GM19035 (cell line): ENCODE measurements at regions not wholly inside any gene's neighbourhood (a gene's known extent, or its start where the extent isn't known, plus 50 kb on each side); places are given as distances from the start of the nearest gene placed in this dataset.
"Not testable (repeated sequence)": the region's sequence is repeated elsewhere in the genome, so short reads cannot be mapped to it uniquely, and the experiment has no call there.

Experiments used
- ATAC-seq: cut with Tn5 transposase; IDR thresholded peaks from one replicate; pipeline ENCODE4 v1.9.1; 2021; ENCODE audit not compliant: unreplicated experiment

GRCh38 chr1:206311611-206312273 is 108.4 kb downstream of the SRGAP2 start:
- not testable (repeated sequence) for ATAC-seq

GRCh38 chr1:206312274-206312665 is 108.9 kb downstream of the SRGAP2 start:
- ATAC-seq = not testable (repeated sequence)

GRCh38 chr1:206314951-206315636 is 111.8 kb downstream of the SRGAP2 start:
- not testable (repeated sequence) for ATAC-seq

GRCh38 chr1:206316901-206317300 is 113.6 kb downstream of the SRGAP2 start:
- ATAC-seq = not testable (repeated sequence)

GRCh38 chr1:206317878-206318514 is 114.7 kb downstream of the SRGAP2 start:
- not testable (repeated sequence) for ATAC-seq

GRCh38 chr1:206320227-206320626 is 116.9 kb downstream of the SRGAP2 start:
- not testable (repeated sequence) for ATAC-seq

GRCh38 chr1:206326159-206326939 is 123.0 kb downstream of the SRGAP2 start:
- not testable (repeated sequence) for ATAC-seq

- not testable (repeated sequence) for ATAC-seq
Measured at GRCh38 chr1:206331597-206331996, 128.3 kb downstream of the SRGAP2 start.

- not testable (repeated sequence) for ATAC-seq
Measured at GRCh38 chr1:206333316-206333715, 130.0 kb downstream of the SRGAP2 start.

- not testable (repeated sequence) for ATAC-seq
Measured at GRCh38 chr1:206333897-206334296, 130.6 kb downstream of the SRGAP2 start.

- not testable (repeated sequence) for ATAC-seq
Measured at GRCh38 chr1:206334481-206334880, 131.1 kb downstream of the SRGAP2 start.

GRCh38 chr1:206335162-206335561 is 131.8 kb downstream of the SRGAP2 start:
- ATAC-seq = not testable (repeated sequence)

- ATAC-seq = not testable (repeated sequence)
Measured at GRCh38 chr1:206335875-206336846, 132.8 kb downstream of the SRGAP2 start.

- not testable (repeated sequence) for ATAC-seq
Measured at GRCh38 chr1:206337024-206337423, 133.3 kb upstream of the IKBKE start.

- ATAC-seq = not testable (repeated sequence)
Measured at GRCh38 chr1:206350493-206351275, 119.6 kb upstream of the IKBKE start.

- ATAC-seq = not testable (repeated sequence)
Measured at GRCh38 chr1:206351276-206352052, 118.8 kb upstream of the IKBKE start.

- ATAC-seq = not testable (repeated sequence)
Measured at GRCh38 chr1:206356310-206356709, 114.0 kb upstream of the IKBKE start.

GRCh38 chr1:206357962-206358361 is 112.3 kb upstream of the IKBKE start:
- not testable (repeated sequence) for ATAC-seq
